H1 (cell line): ENCODE measurements at regions not wholly inside any gene's neighbourhood (a gene's known extent, or its start where the extent isn't known, plus 50 kb on each side); places are given as distances from the start of the nearest gene placed in this dataset.

Source experiments
- CEBPB ChIP-seq: IDR thresholded peaks from 2 replicates; pipeline ENCODE4 v1.6.1; 2012; ENCODE audit warnings: low read depth, low read length
- CHD1 ChIP-seq: IDR thresholded peaks from 2 replicates; pipeline ENCODE4 v1.6.1; 2012; ENCODE audit warnings: low read depth, low read length, improper control_type of control experiment
- CTCF ChIP-seq, 3 experiments: IDR thresholded peaks; 1 replicate in 2 of 3; 2 replicates in 1 of 3; pipeline versions ENCODE4 v1.5.1 to v1.6.1; 2011; ENCODE audit warnings: low read length in 3 of 3, mild to moderate bottlenecking in 3 of 3, inconsistent platforms in 2 of 3, low read depth in 1 of 3, moderate library complexity in 1 of 3; ENCODE audit not compliant: insufficient read depth in 1 of 3; ENCODE audit errors: control extremely low read depth in 1 of 3
- EP300 ChIP-seq, 2 experiments: IDR thresholded peaks; 1 replicate in 1 of 2; 2 replicates in 1 of 2; pipeline ENCODE4 v1.6.1; 2011 to 2012; ENCODE audit warnings: low read depth in 2 of 2, low read length in 2 of 2, mild to moderate bottlenecking in 2 of 2, borderline replicate concordance in 1 of 2, inconsistent platforms in 1 of 2, moderate library complexity in 1 of 2
- GABPA ChIP-seq: IDR thresholded peaks from 2 replicates; pipeline ENCODE4 v1.6.1; 2011; ENCODE audit warnings: mild to moderate bottlenecking, low read length, moderate library complexity, borderline replicate concordance; ENCODE audit not compliant: insufficient read depth
- HDAC2 ChIP-seq, 2 experiments: fragments of 300-600 bp in 1 of 2; sonication (generic) in 1 of 2; IDR thresholded peaks; 2 replicates each; pipeline ENCODE4 v1.6.1; 2011 to 2012; ENCODE audit warnings: low read depth in 2 of 2, low read length in 2 of 2, mild to moderate bottlenecking in 2 of 2, moderate library complexity in 2 of 2, borderline replicate concordance in 1 of 2, inconsistent platforms in 1 of 2
- JUND ChIP-seq: IDR thresholded peaks from 2 replicates; pipeline ENCODE4 v1.6.1; 2011; ENCODE audit warnings: mild to moderate bottlenecking, improper control_type of control experiment, low read length
- POLR2A ChIP-seq, 2 experiments: IDR thresholded peaks; 1 replicate in 1 of 2; 2 replicates in 1 of 2; pipeline ENCODE4 v1.6.1; 2011; ENCODE audit warnings: low read depth in 2 of 2, low read length in 2 of 2, mild to moderate bottlenecking in 2 of 2; ENCODE audit errors: control extremely low read depth in 1 of 2
- POLR2AphosphoS5 ChIP-seq: IDR thresholded peaks from 2 replicates; pipeline ENCODE4 v1.6.1; 2011; ENCODE audit warnings: low read depth, low read length
- TAF1 ChIP-seq: IDR thresholded peaks from 2 replicates; pipeline ENCODE4 v1.6.1; 2011; ENCODE audit warnings: mild to moderate bottlenecking, low read depth, low read length
- TCF12 ChIP-seq: IDR thresholded peaks from 2 replicates; pipeline ENCODE4 v1.6.1; 2011; ENCODE audit warnings: low read depth, mild to moderate bottlenecking, low read length
- YY1 ChIP-seq: IDR thresholded peaks from 2 replicates; pipeline ENCODE4 v1.6.1; 2011; ENCODE audit warnings: low read depth, mild to moderate bottlenecking, low read length
- TF ChIP-seq, protein P1 (sequence below): IDR thresholded peaks from 2 replicates; pipeline ENCODE4 v1.6.1; 2012; ENCODE audit warnings: low read length, inconsistent platforms

- TF ChIP-seq CTCF (IDR thresholded peaks at IDR 0.05; ENCODE audit: control extremely low read depth in 1 of 3, insufficient read depth in 1 of 3, low read depth in 1 of 3, low read length in 3 of 3): no peak
- TF ChIP-seq, protein P1, sequence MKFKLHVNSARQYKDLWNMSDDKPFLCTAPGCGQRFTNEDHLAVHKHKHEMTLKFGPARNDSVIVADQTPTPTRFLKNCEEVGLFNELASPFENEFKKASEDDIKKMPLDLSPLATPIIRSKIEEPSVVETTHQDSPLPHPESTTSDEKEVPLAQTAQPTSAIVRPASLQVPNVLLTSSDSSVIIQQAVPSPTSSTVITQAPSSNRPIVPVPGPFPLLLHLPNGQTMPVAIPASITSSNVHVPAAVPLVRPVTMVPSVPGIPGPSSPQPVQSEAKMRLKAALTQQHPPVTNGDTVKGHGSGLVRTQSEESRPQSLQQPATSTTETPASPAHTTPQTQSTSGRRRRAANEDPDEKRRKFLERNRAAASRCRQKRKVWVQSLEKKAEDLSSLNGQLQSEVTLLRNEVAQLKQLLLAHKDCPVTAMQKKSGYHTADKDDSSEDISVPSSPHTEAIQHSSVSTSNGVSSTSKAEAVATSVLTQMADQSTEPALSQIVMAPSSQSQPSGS: no peak
- no peak for TF ChIP-seq EP300 (IDR thresholded peaks at IDR 0.05; ENCODE audit: borderline replicate concordance in 1 of 2, low read depth in 2 of 2, low read length in 2 of 2)
- TF ChIP-seq TCF12: no peak
- no peak for TF ChIP-seq CHD1
- TF ChIP-seq HDAC2 (IDR thresholded peaks at IDR 0.05; ENCODE audit: borderline replicate concordance in 1 of 2, low read depth in 2 of 2, low read length in 2 of 2): no peak
- no peak for TF ChIP-seq JUND
- no peak for TF ChIP-seq POLR2A (IDR thresholded peaks at IDR 0.05; ENCODE audit: control extremely low read depth in 1 of 2, low read depth in 2 of 2, low read length in 2 of 2)
- TF ChIP-seq GABPA: no peak
- TF ChIP-seq CEBPB: no peak
- TF ChIP-seq POLR2AphosphoS5: no peak
- TF ChIP-seq TAF1: no peak
- no peak for TF ChIP-seq YY1
Observed at GRCh38 chr16:64846966-64847365, 274.9 kb downstream of the CDH11 start.
